Activated B cell treated with CpG ODN at 0.5 μM for 24 hours (primary cell): ENCODE measurements at regions not wholly inside any gene's neighbourhood (a gene's known extent, or its start where the extent isn't known, plus 50 kb on each side); places are given as distances from the start of the nearest gene placed in this dataset.

Experiments
- ATAC-seq: fragments of 200-7000 bp; cut with Tn5 transposase; one replicate; pipeline ENCODE4 v1.10.0; 2021; ENCODE audit warnings: low read depth, mild to moderate bottlenecking, moderate library complexity
- CTCF ChIA-PET: fragments of 350-600 bp; sonication (Branson Sonifier 250); formaldehyde crosslinking; loops from one replicate; lab custom pipeline; 2021; ENCODE audit warnings: antibody characterized with exemption; lab: Charles Lee
- POLR2A ChIA-PET: fragments of 350-600 bp; sonication (Branson Sonifier 250); formaldehyde crosslinking; loops from one replicate; lab custom pipeline; 2021; ENCODE audit warnings: antibody characterized with exemption; lab: Charles Lee
- DNase-seq: peaks from one replicate; pipeline ENCODE4 v3.0.0; 2022
- H3K27ac Mint-ChIP-seq: one replicate; pipeline ENCODE4 v1.8.0; 2020; ENCODE audit warnings: mixed read lengths
- H3K27me3 Mint-ChIP-seq: one replicate; pipeline ENCODE4 v1.8.0; 2021; ENCODE audit warnings: mixed read lengths
- H3K36me3 Mint-ChIP-seq: one replicate; pipeline ENCODE4 v1.8.0; 2021; ENCODE audit warnings: low read depth, mixed read lengths
- H3K4me1 Mint-ChIP-seq: one replicate; pipeline ENCODE4 v1.8.0; 2021; ENCODE audit warnings: mixed read lengths
- H3K4me3 Mint-ChIP-seq: one replicate; pipeline ENCODE4 v1.8.0; 2020; ENCODE audit warnings: mild to moderate bottlenecking, mixed read lengths
- H3K9me3 Mint-ChIP-seq: one replicate; pipeline ENCODE4 v1.8.0; 2020; ENCODE audit warnings: mixed read lengths
- intact Hi-C: fragments of 100-400 bp; cut with micrococcal nuclease; formaldehyde crosslinking; loops from one replicate; pipeline ENCODE4 v1.15.1; 2024
- TF ChIP-seq, protein P1 (sequence below): fragments of 200-600 bp; IDR thresholded peaks from one replicate; pipeline ENCODE4 v1.8.0; 2022; ENCODE audit warnings: antibody characterized with exemption, mild to moderate bottlenecking

DNA sequence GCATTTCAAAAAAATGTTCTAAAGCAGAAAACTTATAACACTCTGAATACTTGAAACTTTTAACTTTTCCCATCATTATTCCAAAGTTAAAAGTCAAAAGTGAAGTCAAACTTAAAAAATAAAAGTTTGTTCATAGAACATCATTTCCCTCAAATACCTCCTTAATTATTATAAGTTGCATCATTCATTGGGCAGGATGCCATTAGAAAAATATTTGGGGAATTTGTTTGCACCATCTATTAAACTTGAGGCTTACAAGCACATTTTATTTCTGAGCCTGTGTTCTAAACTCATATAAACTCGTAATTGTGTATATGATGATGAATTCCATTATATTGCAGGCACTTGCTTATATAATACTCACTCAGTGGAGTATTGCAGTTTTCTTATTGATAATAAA is 588.0 kb upstream of the NRXN1 start:
- Mint-ChIP-seq H3K4me1 (no peaks in the 10 kb centered on the region), H3K4me3 (no peak overlapping the region), H3K27ac (no peak overlapping the region), H3K36me3 (no peaks in the 10 kb centered on the region), H3K27me3 (no peaks in the 10 kb centered on the region), H3K9me3 (peaks cover 8% of the 10 kb centered on the region)
- CTCF ChIA-PET: no interaction called here
- DNase-seq (no peak), ATAC-seq (no peak)
- POLR2A ChIA-PET: no interaction called here
- TF ChIP-seq, protein P1, sequence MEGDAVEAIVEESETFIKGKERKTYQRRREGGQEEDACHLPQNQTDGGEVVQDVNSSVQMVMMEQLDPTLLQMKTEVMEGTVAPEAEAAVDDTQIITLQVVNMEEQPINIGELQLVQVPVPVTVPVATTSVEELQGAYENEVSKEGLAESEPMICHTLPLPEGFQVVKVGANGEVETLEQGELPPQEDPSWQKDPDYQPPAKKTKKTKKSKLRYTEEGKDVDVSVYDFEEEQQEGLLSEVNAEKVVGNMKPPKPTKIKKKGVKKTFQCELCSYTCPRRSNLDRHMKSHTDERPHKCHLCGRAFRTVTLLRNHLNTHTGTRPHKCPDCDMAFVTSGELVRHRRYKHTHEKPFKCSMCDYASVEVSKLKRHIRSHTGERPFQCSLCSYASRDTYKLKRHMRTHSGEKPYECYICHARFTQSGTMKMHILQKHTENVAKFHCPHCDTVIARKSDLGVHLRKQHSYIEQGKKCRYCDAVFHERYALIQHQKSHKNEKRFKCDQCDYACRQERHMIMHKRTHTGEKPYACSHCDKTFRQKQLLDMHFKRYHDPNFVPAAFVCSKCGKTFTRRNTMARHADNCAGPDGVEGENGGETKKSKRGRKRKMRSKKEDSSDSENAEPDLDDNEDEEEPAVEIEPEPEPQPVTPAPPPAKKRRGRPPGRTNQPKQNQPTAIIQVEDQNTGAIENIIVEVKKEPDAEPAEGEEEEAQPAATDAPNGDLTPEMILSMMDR: no peak
- intact Hi-C loops: no loop called here

DNA sequence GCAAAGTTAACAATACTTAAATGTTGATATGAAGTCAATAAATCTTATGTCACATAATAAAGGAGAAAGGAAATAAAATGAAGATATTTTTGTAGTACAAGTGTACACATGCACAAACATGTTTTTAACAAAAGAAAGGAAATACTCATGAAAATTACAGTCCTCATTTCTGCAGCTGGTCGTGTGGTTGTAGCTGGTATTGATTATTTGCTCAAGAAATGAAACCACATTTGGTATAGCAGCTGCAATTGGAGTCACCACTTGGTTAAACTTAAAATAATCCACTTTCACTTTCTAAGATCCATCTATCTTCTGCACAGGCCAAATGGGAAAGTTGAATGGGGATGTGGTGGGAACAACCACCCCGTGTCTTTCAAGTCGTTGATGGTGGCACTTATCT is 580.5 kb upstream of the NRXN1 start:
- Mint-ChIP-seq H3K36me3 (no peaks in the 10 kb centered on the region), H3K4me3 (no peak overlapping the region), H3K9me3 (peaks cover 10% of the 10 kb centered on the region), H3K27ac (no peak overlapping the region), H3K27me3 (no peaks in the 10 kb centered on the region), H3K4me1 (no peaks in the 10 kb centered on the region)
- no peak for ATAC-seq
- TF ChIP-seq, protein P1: no peak
- DNase-seq: no peak
- intact Hi-C loops: no loop called here
- CTCF ChIA-PET: no interaction called here
- POLR2A ChIA-PET: no interaction called here

DNA sequence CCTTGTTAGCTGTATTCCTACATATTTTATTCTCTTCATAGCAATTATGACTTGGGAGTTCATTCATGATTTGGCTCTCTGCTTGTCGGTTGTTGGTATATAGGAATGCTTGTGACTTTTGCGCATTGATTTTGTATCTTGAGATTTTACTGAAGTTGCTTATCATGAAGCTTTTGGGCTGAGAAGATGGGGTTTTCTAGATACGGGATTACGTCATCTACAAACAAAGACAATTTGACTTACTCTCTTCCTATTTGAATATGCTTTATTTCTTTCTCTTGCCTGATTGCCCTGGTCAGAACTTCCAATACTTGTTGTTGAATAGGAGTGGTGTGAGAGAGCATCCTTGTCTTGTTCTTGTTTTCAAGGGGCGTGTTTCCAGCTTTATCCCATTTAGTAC is 569.8 kb upstream of the NRXN1 start:
- peaks cover 18% of the 10 kb centered on the region for H3K9me3 Mint-ChIP-seq
- H3K27me3 Mint-ChIP-seq: no peaks in the 10 kb centered on the region
- no peak for ATAC-seq
- TF ChIP-seq, protein P1: no peak
- DNase-seq: no peak
- H3K27ac Mint-ChIP-seq: no peak overlapping the region
- no peaks in the 10 kb centered on the region for H3K4me1 Mint-ChIP-seq
- CTCF ChIA-PET: no interaction called here
- POLR2A ChIA-PET: no interaction called here
- intact Hi-C loops: no loop called here
- no peak overlapping the region for H3K4me3 Mint-ChIP-seq
- no peaks in the 10 kb centered on the region for H3K36me3 Mint-ChIP-seq

DNA sequence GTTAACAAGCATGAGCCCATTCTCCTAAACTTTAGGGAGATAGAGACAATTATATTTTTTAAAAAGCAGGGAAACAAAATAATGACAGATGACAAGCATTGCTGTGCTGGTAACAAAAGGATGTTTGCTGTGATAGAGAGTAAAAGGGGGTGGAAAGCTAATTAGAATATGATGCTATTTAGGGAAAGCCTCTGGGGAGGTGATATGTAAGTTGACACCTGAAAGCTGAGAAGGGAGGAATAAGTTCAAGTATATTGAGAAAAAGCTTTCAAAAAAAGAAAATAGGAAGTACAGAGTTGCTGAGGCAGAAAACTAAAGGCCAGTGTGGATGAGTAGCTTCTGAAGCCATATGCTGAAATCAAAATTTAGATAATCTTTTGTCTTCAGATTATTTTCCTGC is 565.2 kb upstream of the NRXN1 start:
- TF ChIP-seq, protein P1: no peak
- DNase-seq (no peak), ATAC-seq (no peak)
- no peaks in the 10 kb centered on the region for H3K27me3 Mint-ChIP-seq
- ChIA-PET CTCF (no interaction called here), POLR2A (no interaction called here)
- no peaks in the 10 kb centered on the region for H3K36me3 Mint-ChIP-seq
- no peak overlapping the region for H3K4me3 Mint-ChIP-seq
- H3K27ac Mint-ChIP-seq: no peak overlapping the region
- no peaks in the 10 kb centered on the region for H3K4me1 Mint-ChIP-seq
- H3K9me3 Mint-ChIP-seq: peaks cover 14% of the 10 kb centered on the region
- intact Hi-C loops: no loop called here

DNA sequence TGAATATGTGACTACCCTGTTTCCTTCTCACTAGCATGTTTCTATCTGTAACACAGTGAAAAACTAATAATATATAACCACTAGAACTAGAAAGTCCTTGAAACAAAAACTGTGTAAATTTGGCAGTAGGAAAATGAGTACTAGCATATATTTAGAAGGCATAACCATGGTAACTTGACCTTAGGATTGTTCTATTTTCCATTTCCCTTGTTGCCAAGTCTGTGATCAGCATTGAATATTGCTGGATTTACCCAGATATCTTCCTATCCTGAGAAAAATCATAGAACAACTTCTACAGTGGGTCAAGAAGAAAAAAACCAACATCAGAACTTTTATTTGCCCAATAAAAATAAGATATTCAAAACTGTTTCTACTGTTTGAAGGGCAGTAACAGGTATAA is 563.9 kb upstream of the NRXN1 start:
- ATAC-seq (no peak), DNase-seq (no peak)
- Mint-ChIP-seq H3K27ac (no peak overlapping the region), H3K27me3 (no peaks in the 10 kb centered on the region), H3K4me1 (no peaks in the 10 kb centered on the region), H3K4me3 (no peak overlapping the region), H3K9me3 (peaks cover 10% of the 10 kb centered on the region), H3K36me3 (no peaks in the 10 kb centered on the region)
- ChIA-PET POLR2A (no interaction called here), CTCF (no interaction called here)
- intact Hi-C loops: no loop called here
- TF ChIP-seq, protein P1: no peak
